NCI-H1436 treated with DMSO at 0.1 percent for 48 hours (cell line): ENCODE measurements at regions not wholly inside any gene's neighbourhood (a gene's known extent, or its start where the extent isn't known, plus 50 kb on each side); places are given as distances from the start of the nearest gene placed in this dataset.
"Not testable (repeated sequence)": the region's sequence is repeated elsewhere in the genome, so short reads cannot be mapped to it uniquely, and the experiment has no call there.

Experiments used
- DNase-seq: peaks from one replicate; lab custom pipeline; 2025; lab: John Stamatoyannopoulos, UW

- DNase-seq: no peak
These were observed 496.1 kb upstream of the SLC39A10 start for GRCh38 chr2:195160963-195161362.

GRCh38 chr2:195151711-195152110, 505.3 kb upstream of the SLC39A10 start:
- DNase-seq: no peak

GRCh38 chr2:195150819-195151218, 506.2 kb upstream of the SLC39A10 start:
- DNase-seq: no peak

GRCh38 chr2:195148004-195148403, 509.0 kb upstream of the SLC39A10 start:
- no peak for DNase-seq

GRCh38 chr2:195146761-195147541, 510.1 kb upstream of the SLC39A10 start:
- DNase-seq: no peak

- DNase-seq: no peak
These were observed 518.6 kb upstream of the SLC39A10 start for GRCh38 chr2:195138435-195138834.

- DNase-seq: not testable (repeated sequence)
These were observed 531.1 kb upstream of the SLC39A10 start for GRCh38 chr2:195125889-195126288.

- no peak for DNase-seq
These were observed 532.5 kb upstream of the SLC39A10 start for GRCh38 chr2:195124391-195125079.

GRCh38 chr2:195122653-195123052, 534.4 kb upstream of the SLC39A10 start:
- DNase-seq: no peak

- DNase-seq: no peak
These were observed 535.7 kb upstream of the SLC39A10 start for GRCh38 chr2:195121341-195121740.

GRCh38 chr2:195119231-195119630, 537.8 kb upstream of the SLC39A10 start:
- DNase-seq: no peak

- no peak for DNase-seq
These were observed 538.8 kb upstream of the SLC39A10 start for GRCh38 chr2:195118276-195118675.

- DNase-seq: no peak
These were observed 540.0 kb upstream of the SLC39A10 start for GRCh38 chr2:195117011-195117410.

- no peak for DNase-seq
These were observed 541.3 kb upstream of the SLC39A10 start for GRCh38 chr2:195115738-195116137.

GRCh38 chr2:195108182-195108581, 548.8 kb upstream of the SLC39A10 start:
- no peak for DNase-seq

- no peak for DNase-seq
These were observed 550.2 kb upstream of the SLC39A10 start for GRCh38 chr2:195106681-195107380.

- DNase-seq: no peak
These were observed 551.4 kb upstream of the SLC39A10 start for GRCh38 chr2:195105581-195105980.

- no peak for DNase-seq
These were observed 562.7 kb upstream of the SLC39A10 start for GRCh38 chr2:195094330-195094729.

GRCh38 chr2:195092341-195092740, 564.7 kb upstream of the SLC39A10 start:
- no peak for DNase-seq

- not testable (repeated sequence) for DNase-seq
These were observed 584.2 kb upstream of the SLC39A10 start for GRCh38 chr2:195072806-195073205.

- DNase-seq: no peak
These were observed 600.0 kb upstream of the SLC39A10 start for GRCh38 chr2:195057001-195057400.

- DNase-seq: no peak
These were observed 601.0 kb upstream of the SLC39A10 start for GRCh38 chr2:195055996-195056395.

- DNase-seq: no peak
These were observed 605.6 kb upstream of the SLC39A10 start for GRCh38 chr2:195051401-195051800.
